Breast epithelium (tissue), 3 donors: ENCODE measurements at regions not wholly inside any gene's neighbourhood (a gene's known extent, or its start where the extent isn't known, plus 50 kb on each side); places are given as distances from the start of the nearest gene placed in this dataset.

ENCODE experiments used
- POLR2A ChIP-seq: fragments of 450-650 bp; IDR thresholded peaks from one replicate; pipeline ENCODE4 v1.6.1; 2016; ENCODE audit warnings: antibody characterized with exemption, mild to moderate bottlenecking, moderate library complexity
- TF ChIP-seq, protein P1 (sequence below), 3 donors: fragments of 450-650 bp; IDR thresholded peaks; one replicate each; pipeline ENCODE4 v1.5.1; 2016 to 2017; ENCODE audit warnings: antibody characterized with exemption in 3 of 3, mild to moderate bottlenecking in 3 of 3, moderate library complexity in 3 of 3

DNA sequence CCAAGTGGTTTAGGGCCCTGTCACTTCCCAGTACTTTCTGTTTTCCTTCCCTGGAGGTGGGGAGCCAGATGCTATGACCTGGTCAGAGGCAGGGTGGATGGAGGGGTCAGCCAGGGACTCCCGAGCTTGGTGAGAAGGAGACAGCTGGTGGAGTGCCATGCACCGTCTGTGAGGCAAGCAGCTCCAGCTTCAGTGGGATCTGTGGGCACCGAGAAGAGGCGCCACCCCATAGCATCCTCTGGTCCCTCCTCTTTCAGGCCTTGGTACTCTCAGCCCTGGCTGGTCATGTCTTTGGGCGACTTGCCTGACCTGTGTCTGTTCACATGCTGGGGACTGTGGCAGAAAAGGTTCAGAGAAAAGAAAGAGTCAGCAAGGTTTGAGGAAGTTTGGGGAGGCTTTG is 299.3 kb upstream of the N4BP1 start:
- no peak for TF ChIP-seq POLR2A
- TF ChIP-seq, protein P1, sequence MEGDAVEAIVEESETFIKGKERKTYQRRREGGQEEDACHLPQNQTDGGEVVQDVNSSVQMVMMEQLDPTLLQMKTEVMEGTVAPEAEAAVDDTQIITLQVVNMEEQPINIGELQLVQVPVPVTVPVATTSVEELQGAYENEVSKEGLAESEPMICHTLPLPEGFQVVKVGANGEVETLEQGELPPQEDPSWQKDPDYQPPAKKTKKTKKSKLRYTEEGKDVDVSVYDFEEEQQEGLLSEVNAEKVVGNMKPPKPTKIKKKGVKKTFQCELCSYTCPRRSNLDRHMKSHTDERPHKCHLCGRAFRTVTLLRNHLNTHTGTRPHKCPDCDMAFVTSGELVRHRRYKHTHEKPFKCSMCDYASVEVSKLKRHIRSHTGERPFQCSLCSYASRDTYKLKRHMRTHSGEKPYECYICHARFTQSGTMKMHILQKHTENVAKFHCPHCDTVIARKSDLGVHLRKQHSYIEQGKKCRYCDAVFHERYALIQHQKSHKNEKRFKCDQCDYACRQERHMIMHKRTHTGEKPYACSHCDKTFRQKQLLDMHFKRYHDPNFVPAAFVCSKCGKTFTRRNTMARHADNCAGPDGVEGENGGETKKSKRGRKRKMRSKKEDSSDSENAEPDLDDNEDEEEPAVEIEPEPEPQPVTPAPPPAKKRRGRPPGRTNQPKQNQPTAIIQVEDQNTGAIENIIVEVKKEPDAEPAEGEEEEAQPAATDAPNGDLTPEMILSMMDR (IDR thresholded peaks at IDR 0.05), result no peak
